ENCODE measurements at regions not wholly inside any gene's neighbourhood (a gene's known extent, or its start where the extent isn't known, plus 50 kb on each side); places are given as distances from the start of the nearest gene placed in this dataset.

DNA sequence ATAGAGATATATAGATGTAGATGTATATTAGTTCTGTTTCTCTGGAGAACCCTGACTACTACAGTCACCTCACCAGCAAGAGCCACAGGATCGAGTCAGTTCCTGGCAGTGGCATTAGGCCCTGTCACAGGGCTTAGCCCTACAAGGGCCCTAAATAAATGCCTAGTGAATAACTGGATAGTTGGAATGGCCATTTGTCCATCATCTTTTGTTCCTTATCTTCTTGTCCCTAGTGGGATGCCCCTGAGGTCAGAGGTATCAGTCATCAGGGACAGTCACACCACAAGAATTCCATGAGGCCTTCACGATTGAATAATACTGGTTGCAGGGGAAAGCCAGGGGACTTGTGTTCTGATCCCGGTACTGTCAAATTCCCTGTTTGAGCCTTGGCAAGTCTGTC, 204.9 kb upstream of the PPP2R3A start:
- TF ChIP-seq, protein P1, sequence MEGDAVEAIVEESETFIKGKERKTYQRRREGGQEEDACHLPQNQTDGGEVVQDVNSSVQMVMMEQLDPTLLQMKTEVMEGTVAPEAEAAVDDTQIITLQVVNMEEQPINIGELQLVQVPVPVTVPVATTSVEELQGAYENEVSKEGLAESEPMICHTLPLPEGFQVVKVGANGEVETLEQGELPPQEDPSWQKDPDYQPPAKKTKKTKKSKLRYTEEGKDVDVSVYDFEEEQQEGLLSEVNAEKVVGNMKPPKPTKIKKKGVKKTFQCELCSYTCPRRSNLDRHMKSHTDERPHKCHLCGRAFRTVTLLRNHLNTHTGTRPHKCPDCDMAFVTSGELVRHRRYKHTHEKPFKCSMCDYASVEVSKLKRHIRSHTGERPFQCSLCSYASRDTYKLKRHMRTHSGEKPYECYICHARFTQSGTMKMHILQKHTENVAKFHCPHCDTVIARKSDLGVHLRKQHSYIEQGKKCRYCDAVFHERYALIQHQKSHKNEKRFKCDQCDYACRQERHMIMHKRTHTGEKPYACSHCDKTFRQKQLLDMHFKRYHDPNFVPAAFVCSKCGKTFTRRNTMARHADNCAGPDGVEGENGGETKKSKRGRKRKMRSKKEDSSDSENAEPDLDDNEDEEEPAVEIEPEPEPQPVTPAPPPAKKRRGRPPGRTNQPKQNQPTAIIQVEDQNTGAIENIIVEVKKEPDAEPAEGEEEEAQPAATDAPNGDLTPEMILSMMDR (IDR thresholded peaks at IDR 0.05), result no peak
- DNase-seq, result no peak
- Histone ChIP-seq H3K4me3 (no peak overlapping the region), H3K27ac (no peak overlapping the region), H3K36me3 (no peaks in the 10 kb centered on the region), H3K9me3 (peaks cover 0 to 7% of the 10 kb centered on the region in 2 donors), H3K27me3 (no peaks in the 10 kb centered on the region), H3K4me1 (no peaks in the 10 kb centered on the region)
- no peak for ATAC-seq
- intact Hi-C loops (cut with DNase I), result no loop called here

DNA sequence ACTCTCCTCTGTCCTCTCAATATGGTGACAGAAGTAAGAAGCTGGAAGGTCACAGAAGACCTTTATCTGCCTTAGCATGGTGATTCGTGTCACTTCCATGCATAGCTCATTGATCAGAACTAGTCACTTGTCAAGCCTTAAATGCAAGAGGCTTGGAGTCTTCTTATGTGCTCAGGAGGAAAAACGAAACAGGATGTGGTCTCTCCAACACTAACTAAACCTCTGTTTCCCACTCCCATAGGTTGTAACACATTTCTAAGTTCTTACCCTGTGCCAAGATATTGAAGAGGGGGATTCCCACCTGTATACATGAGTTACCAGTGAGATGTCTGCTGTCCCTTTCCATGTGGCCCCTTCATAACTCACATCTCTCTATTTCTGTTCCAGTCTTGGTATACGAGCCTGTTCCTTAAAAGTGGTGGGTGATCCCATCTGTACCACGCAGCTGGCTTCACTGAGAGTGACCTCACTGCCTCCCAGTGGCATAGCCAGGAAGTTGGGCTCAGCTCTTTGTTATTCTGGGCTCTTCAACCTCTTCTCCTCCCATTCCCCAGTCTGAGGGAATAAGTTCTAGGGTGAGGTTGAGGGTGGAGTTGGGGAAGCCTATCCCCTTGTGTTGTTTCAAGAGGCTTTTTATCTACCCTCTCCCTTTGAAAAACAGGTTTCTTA, 203.2 kb upstream of the PPP2R3A start:
- Histone ChIP-seq H3K4me1 (no peaks in the 10 kb centered on the region), H3K27me3 (no peaks in the 10 kb centered on the region), H3K36me3 (no peaks in the 10 kb centered on the region), H3K27ac (no peak overlapping the region), H3K9me3 (peaks cover 0 to 8% of the 10 kb centered on the region in 2 donors), H3K4me3 (no peak overlapping the region)
- DNase-seq, result no peak
- TF ChIP-seq, protein P1 (IDR thresholded peaks at IDR 0.05), result no peak
- intact Hi-C loops (cut with DNase I), result no loop called here
- no peak for ATAC-seq

DNA sequence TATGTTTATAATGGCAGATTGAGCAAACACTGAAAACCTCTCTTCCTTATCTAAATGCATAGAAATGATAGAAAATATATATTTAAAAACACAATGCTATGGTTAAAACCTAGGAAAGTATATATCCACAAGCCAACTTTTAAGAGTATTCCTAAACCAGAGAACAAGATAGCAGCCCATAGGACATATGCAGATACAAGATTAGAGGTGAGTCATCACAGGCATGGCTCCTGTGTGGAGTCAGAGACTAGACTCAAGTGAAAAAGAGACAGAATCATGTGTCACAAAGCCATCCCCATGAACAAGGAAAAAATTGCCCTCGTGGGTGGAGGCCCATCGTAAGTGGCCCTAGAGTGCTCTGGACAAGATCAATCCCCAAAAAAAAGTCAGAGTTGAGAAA, 199.4 kb upstream of the PPP2R3A start:
- TF ChIP-seq, protein P1 (IDR thresholded peaks at IDR 0.05), result no peak
- no peak for ATAC-seq
- Histone ChIP-seq H3K27ac (no peak overlapping the region), H3K36me3 (no peaks in the 10 kb centered on the region), H3K4me3 (no peak overlapping the region), H3K4me1 (no peaks in the 10 kb centered on the region), H3K27me3 (no peaks in the 10 kb centered on the region), H3K9me3 (peaks cover 0 to 8% of the 10 kb centered on the region in 2 donors)
- intact Hi-C loops (cut with DNase I), result no loop called here
- no peak for DNase-seq

DNA sequence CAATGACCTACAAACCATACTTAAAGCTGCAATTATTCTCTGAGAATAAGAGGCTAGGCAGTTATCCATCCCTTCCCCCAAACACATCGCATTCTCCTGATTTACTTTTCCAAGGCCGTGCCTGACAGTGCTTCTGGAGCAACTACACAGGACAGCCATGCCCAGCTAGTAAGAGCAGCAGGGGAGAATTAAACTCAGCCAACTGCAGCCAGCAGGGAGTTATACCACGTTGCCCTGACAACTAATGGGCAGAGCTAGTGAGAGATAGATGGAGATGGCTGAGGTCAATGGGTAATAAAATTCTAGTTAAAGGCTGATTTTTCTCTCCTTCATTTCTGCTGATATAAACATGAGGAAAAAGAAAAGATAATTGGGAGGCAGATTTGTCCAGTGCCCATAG, 193.8 kb upstream of the PPP2R3A start:
- no peaks in the 10 kb centered on the region for H3K36me3 ChIP-seq
- DNase-seq, result no peak
- H3K9me3 ChIP-seq, result no peaks in the 10 kb centered on the region
- no peaks in the 10 kb centered on the region for H3K27me3 ChIP-seq
- no peaks in the 10 kb centered on the region for H3K4me1 ChIP-seq
- H3K27ac ChIP-seq, result no peak overlapping the region
- TF ChIP-seq, protein P1 (IDR thresholded peaks at IDR 0.05), result no peak
- intact Hi-C loops (cut with DNase I), result no loop called here
- ATAC-seq, result no peak
- no peak overlapping the region for H3K4me3 ChIP-seq

DNA sequence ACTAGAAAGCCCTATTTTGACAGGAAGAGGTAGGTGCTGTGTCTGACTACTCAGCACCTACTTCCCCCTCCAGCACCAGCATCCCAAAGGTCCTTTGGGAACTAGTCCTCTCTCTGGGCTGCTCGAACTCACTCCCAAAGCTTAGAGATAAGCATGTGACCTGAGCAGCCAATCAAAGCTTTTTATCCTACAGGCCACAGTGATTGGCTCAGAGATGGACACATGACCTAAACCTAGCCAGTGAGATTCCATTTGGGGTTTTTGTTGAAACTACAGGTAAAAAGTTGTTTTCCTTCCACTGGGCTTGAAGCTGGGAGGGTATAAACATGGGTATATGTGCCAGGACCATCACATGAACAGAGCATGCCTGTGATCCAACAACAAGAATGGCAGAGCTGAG, 186.5 kb upstream of the PPP2R3A start:
- H3K27ac ChIP-seq, result no peak overlapping the region
- H3K4me1 ChIP-seq, result no peaks in the 10 kb centered on the region
- no peaks in the 10 kb centered on the region for H3K27me3 ChIP-seq
- H3K4me3 ChIP-seq, result no peak overlapping the region
- no peaks in the 10 kb centered on the region for H3K36me3 ChIP-seq
- no peaks in the 10 kb centered on the region for H3K9me3 ChIP-seq
- ATAC-seq (no peak), DNase-seq (no peak)
- intact Hi-C loops (cut with DNase I), result no loop called here
- TF ChIP-seq, protein P1 (IDR thresholded peaks at IDR 0.05), result no peak
